Muscle of arm (tissue), 1 donor: ENCODE measurements at regions not wholly inside any gene's neighbourhood (a gene's known extent, or its start where the extent isn't known, plus 50 kb on each side); places are given as distances from the start of the nearest gene placed in this dataset.
"Not testable (repeated sequence)": the region's sequence is repeated elsewhere in the genome, so short reads cannot be mapped to it uniquely, and the experiment has no call there.

Source experiments
- DNase-seq: peaks from one replicate; pipeline ENCODE4 v3.0.0-alpha.2; 2013

- DNase-seq: no peak
Observed at GRCh38 chr1:37317870-37318467, 156.4 kb upstream of the ZC3H12A start.

- DNase-seq: no peak
Observed at GRCh38 chr1:37318490-37318889, 155.9 kb upstream of the ZC3H12A start.

GRCh38 chr1:37319284-37319683 is 155.1 kb upstream of the ZC3H12A start:
- DNase-seq: no peak

GRCh38 chr1:37323486-37324377 is 150.6 kb upstream of the ZC3H12A start:
- no peak for DNase-seq

DNA sequence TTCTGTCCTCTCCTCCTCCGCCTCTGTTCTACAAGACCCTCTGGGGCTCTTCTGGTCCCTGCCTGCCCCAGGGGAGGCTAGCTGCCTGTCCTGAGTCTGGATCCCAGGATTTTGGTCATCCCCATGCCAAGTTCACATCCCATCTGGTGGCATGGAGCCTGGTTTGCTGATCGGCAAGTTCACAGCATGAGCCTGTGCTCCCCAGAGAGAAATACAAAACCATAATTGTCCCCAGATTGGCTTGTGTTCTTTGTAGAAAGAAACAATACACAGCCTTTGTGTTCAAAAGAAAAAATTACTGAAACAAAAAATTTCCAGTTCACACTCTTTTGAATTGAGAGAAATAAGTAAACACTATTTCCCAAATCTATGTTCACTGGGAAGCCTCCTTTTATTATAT is 149.4 kb upstream of the ZC3H12A start:
- no peak for DNase-seq

DNA sequence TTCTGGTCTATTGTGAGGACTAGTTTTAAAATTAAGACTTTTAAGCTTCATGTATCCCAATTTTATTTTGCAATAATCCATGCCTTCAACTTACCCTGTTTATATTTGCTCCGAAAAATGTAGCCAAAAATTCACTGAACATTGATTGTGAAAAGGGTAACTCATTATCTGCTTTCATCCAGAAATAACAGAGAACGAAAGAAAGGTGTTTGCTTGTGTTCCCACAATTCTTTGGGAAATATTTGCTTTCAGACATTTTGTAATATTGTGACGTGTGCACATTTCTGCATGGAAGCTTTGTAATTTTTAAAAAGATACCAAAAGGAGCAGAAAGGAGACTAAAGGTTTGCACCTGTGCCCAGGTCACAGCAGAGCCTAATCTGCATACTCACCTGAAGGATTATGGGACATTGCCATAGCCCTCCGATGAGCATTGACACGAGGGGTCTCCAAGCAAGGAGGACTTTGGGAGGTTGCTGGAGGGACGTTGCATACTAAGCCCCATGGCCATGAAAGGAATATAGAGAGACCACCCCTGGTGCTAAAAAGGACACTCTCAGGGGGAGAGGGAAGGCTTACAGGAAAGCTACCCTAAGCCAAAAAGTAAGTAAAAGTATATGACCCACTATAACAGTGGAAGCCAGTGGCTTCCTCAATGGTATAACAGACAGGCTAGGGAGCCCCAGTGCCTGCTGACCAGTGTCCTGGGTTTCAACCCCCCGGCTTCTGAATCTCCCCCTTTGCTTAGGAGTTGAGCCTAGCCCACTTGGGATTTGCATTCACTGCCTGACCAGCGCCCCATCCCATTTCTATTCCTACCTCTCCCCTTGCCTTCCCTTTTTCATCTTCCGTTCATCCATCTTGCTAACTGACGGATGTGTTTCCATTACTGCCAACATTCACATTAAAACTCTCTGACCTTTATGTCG is 148.6 kb upstream of the ZC3H12A start:
- no peak for DNase-seq

DNA sequence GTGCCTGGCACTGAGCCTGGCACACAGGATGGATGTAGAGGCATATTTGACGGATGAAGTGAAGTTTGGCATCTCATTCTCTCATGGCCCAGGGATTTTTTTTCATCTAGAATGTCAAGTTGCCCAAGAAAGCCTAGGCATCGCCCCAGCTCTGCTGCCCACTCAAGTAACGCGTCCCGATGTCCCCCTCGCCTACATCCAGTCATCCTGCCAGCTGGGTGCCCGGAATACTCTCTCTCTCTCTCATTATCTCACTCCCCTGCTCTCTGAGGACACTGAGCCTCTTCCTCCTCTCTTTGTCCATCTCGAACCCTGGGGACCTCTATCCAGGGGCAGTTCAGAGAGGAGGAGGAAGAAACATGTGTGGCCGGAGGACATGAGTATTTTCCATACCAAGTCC is 142.3 kb upstream of the ZC3H12A start:
- no peak for DNase-seq

GRCh38 chr1:37338658-37339057 is 135.7 kb upstream of the ZC3H12A start:
- no peak for DNase-seq

GRCh38 chr1:37342736-37343135 is 131.6 kb upstream of the ZC3H12A start:
- no peak for DNase-seq

- no peak for DNase-seq
Observed at GRCh38 chr1:37347104-37347649, 127.2 kb upstream of the ZC3H12A start.

GRCh38 chr1:37353871-37354270 is 120.5 kb upstream of the ZC3H12A start:
- no peak for DNase-seq

DNA sequence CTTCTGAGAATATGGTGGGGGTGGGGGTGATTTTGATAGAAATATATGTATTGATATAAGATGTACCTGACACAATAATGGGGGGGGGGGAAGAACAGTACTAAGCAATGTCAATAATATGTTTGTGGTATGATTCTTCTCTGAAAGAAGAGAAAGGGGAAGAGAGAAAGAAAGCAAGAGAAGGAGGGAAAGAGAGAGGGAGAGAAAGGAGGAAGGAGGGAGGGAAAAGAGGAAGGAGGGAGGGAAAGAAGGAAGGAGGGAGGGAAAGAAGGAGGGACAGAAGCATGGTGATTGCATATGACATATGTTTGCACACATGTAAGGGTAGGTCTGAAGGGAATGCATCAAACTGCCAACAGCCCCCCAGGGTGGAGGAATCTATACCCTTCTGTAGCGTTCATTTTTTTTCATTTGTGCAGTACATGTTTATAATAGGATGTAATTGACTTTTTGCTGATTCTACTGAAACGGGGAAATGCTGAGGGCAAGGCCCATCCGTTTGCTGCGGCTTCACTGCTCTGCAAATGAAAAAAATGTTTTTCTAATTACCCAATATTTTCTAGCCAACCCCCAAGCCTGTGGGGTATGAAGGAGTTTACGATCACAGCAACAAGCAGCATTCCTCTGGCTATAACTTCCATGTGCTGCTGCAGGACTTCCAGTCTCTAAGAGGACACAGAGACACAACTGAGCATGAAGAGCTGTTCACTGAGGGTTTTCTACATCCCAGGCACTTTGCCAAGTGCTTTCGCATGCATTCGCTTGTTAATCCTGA is 119.3 kb upstream of the ZC3H12A start:
- no peak for DNase-seq

- no peak for DNase-seq
Observed at GRCh38 chr1:37358992-37359391, 115.4 kb upstream of the ZC3H12A start.

DNA sequence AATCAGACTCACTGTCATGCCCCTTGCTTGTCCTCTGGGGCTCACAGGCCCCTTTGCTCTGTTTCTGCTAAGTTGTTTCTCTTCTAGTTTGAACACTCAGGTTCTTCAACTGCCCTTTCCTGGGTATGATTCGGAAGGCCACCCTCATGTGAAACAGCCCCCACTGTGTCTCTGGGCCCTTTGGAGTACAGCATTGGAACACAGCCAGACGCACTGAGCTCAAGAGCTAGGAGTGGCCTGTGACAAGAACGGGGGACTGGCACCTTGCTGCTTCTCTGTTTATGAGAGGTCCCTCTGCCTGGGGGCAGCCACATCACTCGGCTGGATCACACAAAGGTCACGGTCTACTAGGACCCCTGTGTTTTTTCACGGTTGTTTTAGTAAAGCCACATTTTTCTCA is 114.4 kb upstream of the ZC3H12A start:
- DNase-seq: no peak

DNA sequence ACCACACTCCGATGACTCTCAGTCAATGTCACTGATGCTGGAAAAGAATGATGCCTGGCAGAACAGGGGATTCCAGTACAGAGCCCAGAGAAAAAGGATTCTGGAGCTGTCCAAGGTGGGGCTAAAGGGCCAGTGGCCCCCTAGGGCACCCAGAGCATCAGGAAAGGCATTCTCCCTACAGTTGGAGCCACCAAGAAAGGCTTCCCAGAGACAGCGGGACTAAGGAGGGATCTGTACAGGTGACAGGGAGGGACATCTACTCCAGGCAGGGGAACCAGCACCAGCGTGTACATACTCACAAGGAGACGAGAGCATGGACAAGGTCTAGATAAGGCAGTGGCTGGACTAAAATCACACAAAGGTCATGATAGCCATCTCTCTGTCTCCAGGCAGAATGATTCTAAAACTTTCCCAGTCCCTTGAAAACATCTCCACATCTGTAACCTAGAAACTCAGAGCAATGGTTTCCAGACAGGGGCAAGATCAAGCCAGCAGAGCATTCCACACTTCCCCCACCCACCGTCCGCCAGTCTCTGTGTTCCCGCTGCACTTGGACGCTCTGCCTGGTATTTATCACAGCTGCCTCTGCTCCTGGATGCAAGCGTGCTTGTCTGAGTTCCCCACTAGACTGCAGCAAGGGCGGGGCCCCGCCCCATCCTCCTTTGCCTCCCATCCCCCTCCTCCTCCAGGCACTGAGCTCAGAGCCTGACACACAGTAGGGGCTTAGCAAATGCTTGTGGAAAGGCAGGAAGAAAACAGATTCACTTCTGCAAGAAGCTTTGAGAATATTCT is 111.6 kb upstream of the ZC3H12A start:
- DNase-seq: peak; percentile 29

DNA sequence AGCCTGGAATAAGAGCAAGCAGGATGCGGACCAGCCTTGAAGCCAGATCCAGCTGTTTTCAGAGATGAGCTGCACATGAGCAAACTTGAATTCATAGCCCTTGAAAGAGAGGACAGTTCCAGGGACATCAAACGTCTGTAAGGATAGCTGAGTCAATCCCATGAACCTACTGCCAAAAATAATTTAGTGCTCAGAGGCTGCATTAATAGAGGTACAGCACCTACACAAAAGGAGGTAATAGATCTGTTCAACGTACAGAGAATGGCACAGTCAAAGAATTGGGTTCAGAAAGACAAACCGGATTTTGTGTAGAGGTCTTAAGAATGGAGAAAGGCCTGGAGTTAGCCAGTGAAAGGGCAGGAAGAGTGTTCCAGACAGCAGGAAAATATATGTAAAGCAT is 110.8 kb upstream of the ZC3H12A start:
- DNase-seq: no peak

DNA sequence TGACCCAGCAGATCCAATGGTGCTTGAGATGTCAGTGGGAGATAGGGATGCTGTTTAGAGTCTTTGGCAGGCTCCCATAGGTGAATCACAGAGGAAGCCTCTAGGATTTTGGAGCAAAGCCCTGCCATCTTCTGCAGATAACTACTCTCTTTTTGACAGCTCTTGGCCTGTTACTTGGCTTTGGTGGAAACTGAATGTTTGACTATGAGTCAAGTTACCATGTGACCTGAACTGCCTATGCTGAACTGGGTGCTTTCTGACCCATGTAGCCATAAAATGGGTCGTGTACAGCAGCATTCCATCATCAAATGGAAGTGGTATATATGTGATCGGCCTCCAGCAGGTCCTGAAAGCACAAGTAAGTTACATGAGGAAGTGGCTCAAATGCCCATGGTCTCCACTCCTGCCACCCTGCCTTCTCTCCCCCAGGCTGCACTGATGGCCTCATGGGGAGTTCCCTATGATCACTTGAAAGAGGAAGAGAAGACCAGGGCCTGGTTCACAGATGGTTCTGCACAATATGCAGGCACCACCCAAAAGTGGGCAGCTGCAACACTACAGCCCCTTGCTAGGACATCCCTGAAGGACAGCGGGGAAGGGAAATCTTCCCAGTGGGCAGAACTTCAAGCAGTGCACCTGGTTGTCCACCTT is 105.6 kb upstream of the ZC3H12A start:
- not testable (repeated sequence) for DNase-seq

DNA sequence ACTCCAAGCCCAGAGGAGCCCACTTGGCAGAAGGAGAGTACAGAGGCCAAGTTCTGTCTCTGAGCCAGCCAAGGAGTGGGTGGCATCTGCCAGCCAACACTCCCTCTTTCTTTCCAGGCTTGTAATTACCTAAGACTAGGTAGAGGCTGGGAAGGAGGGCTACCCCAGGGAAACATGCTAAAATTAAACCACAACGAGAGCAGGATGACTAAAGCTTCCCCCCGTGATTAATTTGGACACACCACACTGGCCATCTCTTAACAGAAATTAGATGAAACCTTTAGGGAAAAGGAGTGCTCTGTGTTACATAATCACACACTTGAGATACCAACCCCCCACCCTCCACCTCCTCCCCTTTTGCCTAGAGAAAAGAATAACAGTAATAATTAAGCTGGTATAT is 102.1 kb upstream of the ZC3H12A start:
- no peak for DNase-seq

- no peak for DNase-seq
Observed at GRCh38 chr1:37372711-37373110, 101.7 kb upstream of the ZC3H12A start.

DNA sequence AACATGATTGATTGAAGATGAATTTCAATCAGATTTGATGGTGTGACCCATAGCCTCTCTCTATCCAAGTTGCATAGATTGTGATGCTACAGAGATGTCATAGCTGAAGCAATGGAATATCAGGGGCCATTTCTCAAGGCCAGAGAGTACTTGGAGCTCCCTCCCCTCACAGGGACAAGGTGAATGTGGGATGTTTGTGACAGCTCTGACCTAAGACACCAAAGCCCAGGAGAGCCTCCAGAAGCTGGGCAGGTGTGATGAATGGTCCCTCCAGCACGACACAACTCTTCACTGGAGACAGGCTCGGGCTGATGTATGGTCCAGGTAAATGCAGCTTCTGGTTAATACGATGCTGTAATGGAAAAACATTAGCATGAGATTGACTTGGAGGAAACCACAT is 101.0 kb upstream of the ZC3H12A start:
- no peak for DNase-seq
